DOHH2 (cell line): ENCODE measurements at regions not wholly inside any gene's neighbourhood (a gene's known extent, or its start where the extent isn't known, plus 50 kb on each side); places are given as distances from the start of the nearest gene placed in this dataset.

ENCODE experiments used
- H3F3A ChIP-seq: fragments of 200-600 bp; sonication (generic), shearing (Covaris generic); 2 replicates; pipeline ENCODE4 v1.6.0; 2016; ENCODE audit warnings: antibody characterized with exemption, mild to moderate bottlenecking; ENCODE audit not compliant: control insufficient read depth, insufficient read depth
- H3K27ac ChIP-seq: fragments of 200-600 bp; sonication (generic); 2 replicates; pipeline ENCODE4 v1.5.1; 2014; ENCODE audit warnings: low read depth, mild to moderate bottlenecking, low read length, moderate library complexity
- H3K27me3 ChIP-seq: fragments of 200-600 bp; sonication (generic); 2 replicates; pipeline ENCODE4 v1.6.1; 2014; ENCODE audit warnings: mild to moderate bottlenecking, low read length, mixed read lengths; ENCODE audit not compliant: control insufficient read depth
- H3K36me3 ChIP-seq: fragments of 200-600 bp; sonication (generic); 2 replicates; pipeline ENCODE4 v1.6.1; 2014; ENCODE audit warnings: mild to moderate bottlenecking, low read length, moderate library complexity, mixed read lengths; ENCODE audit not compliant: control insufficient read depth
- H3K4me1 ChIP-seq: fragments of 200-600 bp; sonication (generic); 2 replicates; pipeline ENCODE4 v1.6.1; 2014; ENCODE audit warnings: mild to moderate bottlenecking, low read length, mixed read lengths; ENCODE audit not compliant: control insufficient read depth
- H3K4me2 ChIP-seq: fragments of 200-600 bp; sonication (generic); 2 replicates; pipeline ENCODE4 v1.6.0; 2014; ENCODE audit warnings: mild to moderate bottlenecking, low read length, moderate library complexity
- H3K4me3 ChIP-seq: fragments of 200-600 bp; sonication (generic); 2 replicates; pipeline ENCODE4 v1.5.1; 2014; ENCODE audit warnings: mild to moderate bottlenecking, low read length, mixed read lengths
- H3K79me2 ChIP-seq: fragments of 200-600 bp; sonication (generic); 2 replicates; pipeline ENCODE4 v1.6.1; 2014; ENCODE audit warnings: mild to moderate bottlenecking, low read length, mixed read lengths; ENCODE audit not compliant: control insufficient read depth
- H3K9me2 ChIP-seq: fragments of 200-600 bp; sonication (generic); replicated peaks from 2 replicates; pipeline ENCODE4 v1.6.1; 2014; ENCODE audit warnings: mild to moderate bottlenecking, low read length, mixed read lengths; ENCODE audit not compliant: control insufficient read depth
- H3K9me3 ChIP-seq: fragments of 200-600 bp; sonication (generic); 2 replicates; pipeline ENCODE4 v1.6.1; 2014; ENCODE audit warnings: antibody characterized with exemption, low read length, mixed read lengths; ENCODE audit not compliant: control insufficient read depth, insufficient read depth
- H4K20me1 ChIP-seq: fragments of 200-600 bp; sonication (generic); 2 replicates; pipeline ENCODE4 v1.6.0; 2014; ENCODE audit warnings: low read depth, mild to moderate bottlenecking, antibody characterized with exemption, low read length, moderate library complexity; ENCODE audit not compliant: control insufficient read depth, insufficient read depth
- CTCF ChIP-seq: fragments of 200-600 bp; sonication (generic); IDR thresholded peaks from one replicate; pipeline ENCODE4 v1.5.1; 2014; ENCODE audit warnings: antibody characterized with exemption, mild to moderate bottlenecking, low read depth, low read length; ENCODE audit not compliant: poor library complexity, severe bottlenecking
- EZH2phosphoT487 ChIP-seq: fragments of 200-600 bp; sonication (generic); IDR thresholded peaks from 2 replicates; pipeline ENCODE4 v1.6.1; 2017; ENCODE audit warnings: borderline replicate concordance, mild to moderate bottlenecking, antibody characterized with exemption, low read length, moderate library complexity, mixed read lengths

- no peaks in the 10 kb centered on the region for H3K79me2 ChIP-seq
- TF ChIP-seq EZH2phosphoT487 (no peak), CTCF (no peak)
- no peak overlapping the region for H3K27ac ChIP-seq
- no peaks in the 10 kb centered on the region for H3K9me3 ChIP-seq
- no peaks in the 10 kb centered on the region for H3K36me3 ChIP-seq
- no peaks in the 10 kb centered on the region for H3K9me2 ChIP-seq
- H3K4me1 ChIP-seq = peaks cover 9% of the 10 kb centered on the region
- H3K27me3 ChIP-seq = no peaks in the 10 kb centered on the region
- H3K4me3 ChIP-seq = no peak overlapping the region
- no peaks in the 10 kb centered on the region for H3F3A ChIP-seq
- no peaks in the 10 kb centered on the region for H4K20me1 ChIP-seq
- H3K4me2 ChIP-seq = no peak overlapping the region
Observed at GRCh38 chr17:51423421-51424160, 163.2 kb downstream of the UTP18 start.

GRCh38 chr17:51425773-51426172 lies 165.4 kb downstream of the UTP18 start:
- H3K4me1 ChIP-seq = peaks cover 9% of the 10 kb centered on the region
- H3K9me2 ChIP-seq = no peaks in the 10 kb centered on the region
- H3F3A ChIP-seq = no peaks in the 10 kb centered on the region
- no peaks in the 10 kb centered on the region for H3K79me2 ChIP-seq
- no peaks in the 10 kb centered on the region for H3K9me3 ChIP-seq
- no peaks in the 10 kb centered on the region for H3K36me3 ChIP-seq
- H3K4me2 ChIP-seq = no peak overlapping the region
- H3K27me3 ChIP-seq = no peaks in the 10 kb centered on the region
- no peak overlapping the region for H3K27ac ChIP-seq
- no peaks in the 10 kb centered on the region for H4K20me1 ChIP-seq
- no peak overlapping the region for H3K4me3 ChIP-seq
- no peak for TF ChIP-seq CTCF
- no peak for TF ChIP-seq EZH2phosphoT487

GRCh38 chr17:51427323-51427811 lies 167.0 kb downstream of the UTP18 start:
- H3K27ac ChIP-seq = no peak overlapping the region
- H4K20me1 ChIP-seq = no peaks in the 10 kb centered on the region
- H3F3A ChIP-seq = no peaks in the 10 kb centered on the region
- TF ChIP-seq CTCF (no peak), EZH2phosphoT487 (no peak)
- H3K79me2 ChIP-seq = no peaks in the 10 kb centered on the region
- no peak overlapping the region for H3K4me3 ChIP-seq
- H3K36me3 ChIP-seq = no peaks in the 10 kb centered on the region
- H3K4me2 ChIP-seq = no peak overlapping the region
- no peaks in the 10 kb centered on the region for H3K9me2 ChIP-seq
- no peaks in the 10 kb centered on the region for H3K9me3 ChIP-seq
- no peaks in the 10 kb centered on the region for H3K27me3 ChIP-seq
- peaks cover 9% of the 10 kb centered on the region for H3K4me1 ChIP-seq
